PC-3 (cell line): ENCODE measurements at regions not wholly inside any gene's neighbourhood (a gene's known extent, or its start where the extent isn't known, plus 50 kb on each side); places are given as distances from the start of the nearest gene placed in this dataset.

Experiments used
- ATAC-seq: fragments of 200-7000 bp; cut with Tn5 transposase; 2 replicates; pipeline ENCODE4 v1.9.1; 2020; ENCODE audit warnings: mild to moderate bottlenecking, moderate library complexity
- BruUV-seq: library from RNA; stranded (reverse); fragments of 400-500 nt; replicated peaks from 2 replicates; lab custom pipeline; 2021; lab: Mats Ljungman, UMichigan
- CTCF ChIA-PET: fragments of 300-600 bp; sonication (Branson Sonifier 250); formaldehyde crosslinking; loops from one replicate; lab custom pipeline; 2022; ENCODE audit warnings: antibody characterized with exemption; lab: Charles Lee
- POLR2A ChIA-PET: fragments of 300-600 bp; sonication (Branson Sonifier 250); formaldehyde crosslinking; loops from one replicate; lab custom pipeline; 2022; ENCODE audit warnings: antibody characterized with exemption; ENCODE audit not compliant: unreplicated experiment; lab: Charles Lee
- DNase-seq: peaks from one replicate; pipeline ENCODE4 v3.0.0-alpha.2; 2015
- H2AFZ ChIP-seq: fragments of 300-600 bp; sonication (generic); 2 replicates; pipeline ENCODE4 v1.6.0; 2016; ENCODE audit warnings: antibody characterized with exemption, low read length
- H3F3A ChIP-seq: fragments of 300-600 bp; sonication (generic); one replicate; pipeline ENCODE4 v1.6.0; 2017; ENCODE audit warnings: antibody characterized with exemption, low read length, control low read depth, mild to moderate bottlenecking; ENCODE audit not compliant: unreplicated experiment
- H3K27ac ChIP-seq: fragments of 300-600 bp; sonication (generic); 2 replicates; pipeline ENCODE4 v1.5.1; 2016; ENCODE audit warnings: mild to moderate bottlenecking, low read length
- H3K27me3 ChIP-seq: fragments of 300-600 bp; sonication (generic); 2 replicates; pipeline ENCODE4 v1.6.1; 2016; ENCODE audit warnings: low read length, mixed read lengths
- H3K36me3 ChIP-seq: fragments of 300-600 bp; sonication (generic); 2 replicates; pipeline ENCODE4 v1.6.1; 2016; ENCODE audit warnings: low read depth, mixed run types, low read length, mixed read lengths
- H3K4me1 ChIP-seq: fragments of 300-600 bp; sonication (generic); 2 replicates; pipeline ENCODE4 v1.5.1; 2016; ENCODE audit warnings: low read length; ENCODE audit not compliant: insufficient read depth
- H3K4me2 ChIP-seq: fragments of 300-600 bp; sonication (generic); 2 replicates; pipeline ENCODE4 v1.6.0; 2016; ENCODE audit warnings: low read length
- H3K4me3 ChIP-seq: fragments of 300-600 bp; sonication (generic); 2 replicates; pipeline ENCODE4 v1.5.1; 2016; ENCODE audit warnings: mild to moderate bottlenecking, low read length, mixed read lengths
- H3K79me2 ChIP-seq: fragments of 300-600 bp; sonication (generic); 2 replicates; pipeline ENCODE4 v1.6.1; 2017; ENCODE audit warnings: low read length, mixed read lengths
- H3K9ac ChIP-seq: fragments of 300-600 bp; sonication (generic); 2 replicates; pipeline ENCODE4 v1.6.0; 2016; ENCODE audit warnings: mild to moderate bottlenecking, low read length
- H3K9me2 ChIP-seq: fragments of 300-600 bp; sonication (generic); replicated peaks from 2 replicates; pipeline ENCODE4 v1.6.1; 2016; ENCODE audit warnings: mixed run types, low read length, mixed read lengths
- H3K9me3 ChIP-seq: fragments of 300-600 bp; sonication (generic); 2 replicates; pipeline ENCODE4 v1.6.1; 2016; ENCODE audit warnings: low read length, mixed read lengths
- H4K20me1 ChIP-seq: fragments of 300-600 bp; sonication (generic); 2 replicates; pipeline ENCODE4 v1.6.1; 2016; ENCODE audit warnings: low read length, mixed read lengths
- EZH2 ChIP-seq: fragments of 300-600 bp; sonication (generic); IDR thresholded peaks from one replicate; pipeline ENCODE4 v1.6.1; 2017; ENCODE audit warnings: antibody characterized with exemption, mild to moderate bottlenecking, low read length; ENCODE audit not compliant: unreplicated experiment
- EZH2phosphoT487 ChIP-seq: fragments of 300-600 bp; sonication (generic); IDR thresholded peaks from 2 replicates; pipeline ENCODE4 v1.6.1; 2018; ENCODE audit warnings: mild to moderate bottlenecking, antibody characterized with exemption, low read length, borderline replicate concordance
- intact Hi-C: fragments of 100-400 bp; cut with micrococcal nuclease; formaldehyde crosslinking; loops from 2 replicates; pipeline ENCODE4 v1.9.0; 2023
- TF ChIP-seq, protein P1 (sequence below): fragments of 300-600 bp; sonication (generic); conservative IDR thresholded peaks from 2 replicates; pipeline ENCODE4 v1.5.1; 2017; ENCODE audit warnings: antibody characterized with exemption, low read depth, mild to moderate bottlenecking, low read length

- CTCF ChIA-PET: no interaction called here
- no peak overlapping the region for H3K4me2 ChIP-seq
Observed at GRCh38 chr7:106421181-106421762, 136.5 kb upstream of the NAMPT start.

GRCh38 chr7:106420736-106421135 is 136.0 kb upstream of the NAMPT start:
- Histone ChIP-seq H3K4me2 (no peak overlapping the region), H4K20me1 (no peaks in the 10 kb centered on the region), H2AFZ (no peak overlapping the region)

More at GRCh38 chr7:106421181-106421762, 136.5 kb upstream of the NAMPT start:
- ATAC-seq (no peak), DNase-seq (no peak)
- no peaks in the 10 kb centered on the region for H4K20me1 ChIP-seq
- POLR2A ChIA-PET: no interaction called here
- H3K4me3 ChIP-seq: no peak overlapping the region
- no peak overlapping the region for H2AFZ ChIP-seq
- peaks cover 28% of the 10 kb centered on the region for H3K4me1 ChIP-seq
- H3F3A ChIP-seq: no peaks in the 10 kb centered on the region
- no peaks in the 10 kb centered on the region for H3K79me2 ChIP-seq
- H3K27me3 ChIP-seq: no peaks in the 10 kb centered on the region
- no peak for TF ChIP-seq EZH2phosphoT487
- TF ChIP-seq, protein P1, sequence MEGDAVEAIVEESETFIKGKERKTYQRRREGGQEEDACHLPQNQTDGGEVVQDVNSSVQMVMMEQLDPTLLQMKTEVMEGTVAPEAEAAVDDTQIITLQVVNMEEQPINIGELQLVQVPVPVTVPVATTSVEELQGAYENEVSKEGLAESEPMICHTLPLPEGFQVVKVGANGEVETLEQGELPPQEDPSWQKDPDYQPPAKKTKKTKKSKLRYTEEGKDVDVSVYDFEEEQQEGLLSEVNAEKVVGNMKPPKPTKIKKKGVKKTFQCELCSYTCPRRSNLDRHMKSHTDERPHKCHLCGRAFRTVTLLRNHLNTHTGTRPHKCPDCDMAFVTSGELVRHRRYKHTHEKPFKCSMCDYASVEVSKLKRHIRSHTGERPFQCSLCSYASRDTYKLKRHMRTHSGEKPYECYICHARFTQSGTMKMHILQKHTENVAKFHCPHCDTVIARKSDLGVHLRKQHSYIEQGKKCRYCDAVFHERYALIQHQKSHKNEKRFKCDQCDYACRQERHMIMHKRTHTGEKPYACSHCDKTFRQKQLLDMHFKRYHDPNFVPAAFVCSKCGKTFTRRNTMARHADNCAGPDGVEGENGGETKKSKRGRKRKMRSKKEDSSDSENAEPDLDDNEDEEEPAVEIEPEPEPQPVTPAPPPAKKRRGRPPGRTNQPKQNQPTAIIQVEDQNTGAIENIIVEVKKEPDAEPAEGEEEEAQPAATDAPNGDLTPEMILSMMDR: no peak
- no peak for TF ChIP-seq EZH2
- H3K27ac ChIP-seq: no peak overlapping the region
- H3K9ac ChIP-seq: no peak overlapping the region
- H3K9me3 ChIP-seq: no peaks in the 10 kb centered on the region
- no peaks in the 10 kb centered on the region for H3K36me3 ChIP-seq
- BruUV-seq: no TSS peak
- no peaks in the 10 kb centered on the region for H3K9me2 ChIP-seq
- intact Hi-C loops: no loop called here

DNA sequence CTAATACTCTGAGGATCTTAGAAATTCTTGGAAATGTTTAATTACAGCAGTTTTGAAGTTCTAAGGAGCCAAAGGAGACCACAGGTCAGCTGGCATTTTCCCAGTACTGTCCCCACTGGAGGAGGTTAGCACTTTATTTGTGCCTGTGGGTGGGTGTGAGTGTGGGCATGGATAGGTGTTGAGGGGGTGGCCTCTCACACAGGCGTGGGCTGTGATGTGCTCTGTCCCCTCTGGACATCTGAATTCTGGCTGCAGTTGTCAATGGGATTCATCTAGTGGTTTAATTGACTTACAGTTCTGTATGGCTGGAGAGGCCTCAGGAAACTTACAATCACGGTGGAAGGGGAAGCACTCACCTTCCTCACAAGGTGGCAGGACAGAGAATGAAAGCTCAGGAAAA is 135.4 kb upstream of the NAMPT start:
- Histone ChIP-seq H3K4me3 (no peak overlapping the region), H3K79me2 (no peaks in the 10 kb centered on the region), H3K4me2 (no peak overlapping the region), H3K4me1 (peaks cover 24% of the 10 kb centered on the region), H3K9me2 (no peaks in the 10 kb centered on the region), H3K27ac (no peak overlapping the region), H3K36me3 (no peaks in the 10 kb centered on the region), H3F3A (no peaks in the 10 kb centered on the region), H3K9me3 (no peaks in the 10 kb centered on the region), H3K27me3 (no peaks in the 10 kb centered on the region), H4K20me1 (no peaks in the 10 kb centered on the region), H3K9ac (no peak overlapping the region), H2AFZ (no peak overlapping the region)
- ATAC-seq (no peak), DNase-seq (no peak)
- TF ChIP-seq EZH2phosphoT487 (no peak), EZH2 (no peak)
- TF ChIP-seq, protein P1: no peak
- ChIA-PET CTCF (no interaction called here), POLR2A (no interaction called here)
- intact Hi-C loops: no loop called here
- BruUV-seq: no TSS peak

More at GRCh38 chr7:106420736-106421135, 136.0 kb upstream of the NAMPT start:
- H3K27me3 ChIP-seq: no peaks in the 10 kb centered on the region
- H3K27ac ChIP-seq: no peak overlapping the region
- H3K4me3 ChIP-seq: no peak overlapping the region
- intact Hi-C loops: no loop called here
- no peaks in the 10 kb centered on the region for H3K9me2 ChIP-seq
- no peak overlapping the region for H3K9ac ChIP-seq
- ATAC-seq: no peak
- DNase-seq: no peak
- ChIA-PET CTCF (no interaction called here), POLR2A (no interaction called here)
- H3K9me3 ChIP-seq: no peaks in the 10 kb centered on the region
- BruUV-seq: no TSS peak
- no peaks in the 10 kb centered on the region for H3K79me2 ChIP-seq
- no peaks in the 10 kb centered on the region for H3F3A ChIP-seq
- no peaks in the 10 kb centered on the region for H3K36me3 ChIP-seq
- peaks cover 28% of the 10 kb centered on the region for H3K4me1 ChIP-seq
- no peak for TF ChIP-seq EZH2
- TF ChIP-seq, protein P1: no peak
- TF ChIP-seq EZH2phosphoT487: no peak
